ENCODE measurements at regions not wholly inside any gene's neighbourhood (a gene's known extent, or its start where the extent isn't known, plus 50 kb on each side); places are given as distances from the start of the nearest gene placed in this dataset.

DNA sequence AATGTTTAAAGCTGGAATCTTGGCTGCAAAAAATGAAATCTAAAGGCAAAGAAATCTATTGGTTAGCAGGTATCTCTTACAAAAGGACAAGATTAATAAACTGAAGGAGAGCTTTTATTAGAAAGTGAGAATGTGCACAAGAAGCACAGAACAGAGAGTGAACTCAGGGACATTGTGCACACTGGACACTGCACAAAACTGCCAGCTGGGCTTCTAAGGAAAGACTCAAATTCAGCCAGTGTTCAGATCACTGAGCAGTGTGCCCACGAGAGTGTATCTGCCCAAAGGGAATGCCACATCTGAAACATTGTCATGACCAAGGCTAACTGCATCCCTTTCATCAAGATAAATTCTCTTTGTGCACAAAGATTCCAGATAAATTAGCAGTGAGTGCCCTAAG is 129.7 kb upstream of the KCNH7 start:
- no peak overlapping the region for H2AFZ ChIP-seq (ENCODE audit: insufficient read depth, low read depth, low read length, poor library complexity, severe bottlenecking)
- H3K27me3 Mint-ChIP-seq (ENCODE audit: low read depth in 3 of 3): no peaks in the 10 kb centered on the region

DNA sequence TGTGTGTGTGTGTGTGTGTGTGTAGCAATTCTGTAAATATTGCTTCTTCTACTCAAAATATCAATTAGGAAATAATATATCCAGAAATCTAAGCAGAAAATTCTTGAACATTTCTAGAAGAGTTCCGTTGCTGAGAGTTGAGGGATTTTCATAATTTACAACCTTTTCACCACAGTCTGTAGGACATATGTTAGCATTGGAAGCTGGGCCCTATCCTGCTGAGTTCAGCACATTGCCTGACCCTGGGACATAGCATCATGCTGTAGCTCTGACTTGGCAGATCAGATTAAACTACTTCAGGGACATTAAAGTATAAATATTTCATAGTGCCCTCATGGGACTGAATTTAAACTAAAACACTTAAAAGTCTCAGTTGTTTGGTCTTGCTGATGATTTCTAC is 129.2 kb upstream of the KCNH7 start:
- no peak for DNase-seq
- Mint-ChIP-seq H3K4me1 (no peaks in the 10 kb centered on the region), H3K9me3 (peaks cover 0 to 2% (median 0%) of the 10 kb centered on the region in 7 donors), H3K36me3 (no peaks in the 10 kb centered on the region), H3K4me3 (no peak overlapping the region), H3K27me3 (ENCODE audit: low read depth in 3 of 3) (no peaks in the 10 kb centered on the region), H3K27ac (no peak overlapping the region)
- H3K9me3 ChIP-seq (replicated peaks in 1 of 2; ENCODE audit: control insufficient read depth in 1 of 2, insufficient read depth in 1 of 2, low read length in 2 of 2): no peaks in the 10 kb centered on the region
- H3K9ac ChIP-seq (ENCODE audit: insufficient read depth, low read length, poor library complexity, severe bottlenecking): no peak overlapping the region
- intact Hi-C loops (cut with micrococcal nuclease): no loop called here
- H3K4me3 ChIP-seq (replicated peaks in 1 of 3; ENCODE audit: low read depth in 2 of 3, low read length in 3 of 3): no peak overlapping the region
- H4K20me1 ChIP-seq (ENCODE audit: insufficient read depth, low read length): no peaks in the 10 kb centered on the region
- no peak overlapping the region for H2AFZ ChIP-seq (ENCODE audit: insufficient read depth, low read depth, low read length, poor library complexity, severe bottlenecking)
- no peaks in the 10 kb centered on the region for H3K36me3 ChIP-seq (replicated peaks in 1 of 2; ENCODE audit: control insufficient read depth in 1 of 2, insufficient read depth in 2 of 2, low read length in 2 of 2)
- no CpG with 5 or more reads among the region's 1 CpG for WGBS (ENCODE audit: insufficient coverage)
- H3K27ac ChIP-seq (ENCODE audit: low read depth in 1 of 2, low read length in 2 of 2): no peak overlapping the region
- no peaks in the 10 kb centered on the region for H3K4me1 ChIP-seq (ENCODE audit: control insufficient read depth in 1 of 2, insufficient read depth in 2 of 2, low read length in 2 of 2)
- no peak overlapping the region for H3K4me2 ChIP-seq (replicated peaks; ENCODE audit: extremely low read depth, low read length, poor library complexity, severe bottlenecking)
- H3K79me2 ChIP-seq (ENCODE audit: insufficient read depth, low read length): no peaks in the 10 kb centered on the region
- TF ChIP-seq, protein P1, sequence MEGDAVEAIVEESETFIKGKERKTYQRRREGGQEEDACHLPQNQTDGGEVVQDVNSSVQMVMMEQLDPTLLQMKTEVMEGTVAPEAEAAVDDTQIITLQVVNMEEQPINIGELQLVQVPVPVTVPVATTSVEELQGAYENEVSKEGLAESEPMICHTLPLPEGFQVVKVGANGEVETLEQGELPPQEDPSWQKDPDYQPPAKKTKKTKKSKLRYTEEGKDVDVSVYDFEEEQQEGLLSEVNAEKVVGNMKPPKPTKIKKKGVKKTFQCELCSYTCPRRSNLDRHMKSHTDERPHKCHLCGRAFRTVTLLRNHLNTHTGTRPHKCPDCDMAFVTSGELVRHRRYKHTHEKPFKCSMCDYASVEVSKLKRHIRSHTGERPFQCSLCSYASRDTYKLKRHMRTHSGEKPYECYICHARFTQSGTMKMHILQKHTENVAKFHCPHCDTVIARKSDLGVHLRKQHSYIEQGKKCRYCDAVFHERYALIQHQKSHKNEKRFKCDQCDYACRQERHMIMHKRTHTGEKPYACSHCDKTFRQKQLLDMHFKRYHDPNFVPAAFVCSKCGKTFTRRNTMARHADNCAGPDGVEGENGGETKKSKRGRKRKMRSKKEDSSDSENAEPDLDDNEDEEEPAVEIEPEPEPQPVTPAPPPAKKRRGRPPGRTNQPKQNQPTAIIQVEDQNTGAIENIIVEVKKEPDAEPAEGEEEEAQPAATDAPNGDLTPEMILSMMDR (IDR thresholded peaks at IDR 0.05): no peak
- no peaks in the 10 kb centered on the region for H3K27me3 ChIP-seq (ENCODE audit: control insufficient read depth in 2 of 2, insufficient read depth in 2 of 2, low read length in 2 of 2)

More for the DNA sequence above, 129.7 kb upstream of the KCNH7 start:
- Histone ChIP-seq H3K36me3 (replicated peaks in 1 of 2; ENCODE audit: control insufficient read depth in 1 of 2, insufficient read depth in 2 of 2, low read length in 2 of 2) (no peaks in the 10 kb centered on the region), H3K79me2 (ENCODE audit: insufficient read depth, low read length) (no peaks in the 10 kb centered on the region), H3K9ac (ENCODE audit: insufficient read depth, low read length, poor library complexity, severe bottlenecking) (no peak overlapping the region), H3K4me1 (ENCODE audit: control insufficient read depth in 1 of 2, insufficient read depth in 2 of 2, low read length in 2 of 2) (no peaks in the 10 kb centered on the region), H3K9me3 (replicated peaks in 1 of 2; ENCODE audit: control insufficient read depth in 1 of 2, insufficient read depth in 1 of 2, low read length in 2 of 2) (no peaks in the 10 kb centered on the region), H3K27me3 (ENCODE audit: control insufficient read depth in 2 of 2, insufficient read depth in 2 of 2, low read length in 2 of 2) (no peaks in the 10 kb centered on the region), H3K4me3 (replicated peaks in 1 of 3; ENCODE audit: low read depth in 2 of 3, low read length in 3 of 3) (no peak overlapping the region), H4K20me1 (ENCODE audit: insufficient read depth, low read length) (no peaks in the 10 kb centered on the region), H3K4me2 (replicated peaks; ENCODE audit: extremely low read depth, low read length, poor library complexity, severe bottlenecking) (no peak overlapping the region), H3K27ac (ENCODE audit: low read depth in 1 of 2, low read length in 2 of 2) (no peak overlapping the region)
- Mint-ChIP-seq H3K9me3 (peaks cover 0 to 2% (median 0%) of the 10 kb centered on the region in 7 donors), H3K36me3 (no peaks in the 10 kb centered on the region), H3K4me1 (no peaks in the 10 kb centered on the region), H3K4me3 (no peak overlapping the region), H3K27ac (no peak overlapping the region)
- no peak for DNase-seq
- whole genome bisulfite sequencing (ENCODE audit: insufficient coverage): no CpG with 5 or more reads among the region's 1 CpG
- TF ChIP-seq, protein P1 (IDR thresholded peaks at IDR 0.05): no peak
- intact Hi-C loops (cut with micrococcal nuclease): no loop called here

All from CD14-positive monocyte (primary cell).